HG02571 (cell line): ENCODE measurements at regions not wholly inside any gene's neighbourhood (a gene's known extent, or its start where the extent isn't known, plus 50 kb on each side); places are given as distances from the start of the nearest gene placed in this dataset.

Experiments used
- ATAC-seq: cut with Tn5 transposase; IDR thresholded peaks from one replicate; pipeline ENCODE4 v1.9.1; 2021; ENCODE audit warnings: mild to moderate bottlenecking, moderate library complexity; ENCODE audit not compliant: unreplicated experiment

DNA sequence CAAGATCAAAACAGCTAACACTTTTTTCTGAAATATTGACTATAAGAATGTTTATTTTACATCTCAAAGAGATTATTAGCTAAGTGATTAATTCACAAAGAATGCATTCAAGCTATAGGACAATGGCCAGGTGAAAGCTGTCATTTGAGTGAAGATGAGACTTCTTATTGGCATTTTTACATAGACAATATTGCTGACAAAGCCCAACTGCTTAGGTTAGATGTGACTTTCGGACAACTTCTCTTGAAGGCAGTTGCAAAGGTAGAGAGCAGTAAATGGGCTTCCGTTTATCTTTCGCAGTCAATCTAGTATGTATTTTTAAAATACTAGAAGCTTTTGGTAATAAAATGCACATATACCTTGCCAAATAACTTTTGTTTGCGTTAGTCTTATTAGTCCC lies 1041.3 kb downstream of the AMY1C start:
- no peak for ATAC-seq

DNA sequence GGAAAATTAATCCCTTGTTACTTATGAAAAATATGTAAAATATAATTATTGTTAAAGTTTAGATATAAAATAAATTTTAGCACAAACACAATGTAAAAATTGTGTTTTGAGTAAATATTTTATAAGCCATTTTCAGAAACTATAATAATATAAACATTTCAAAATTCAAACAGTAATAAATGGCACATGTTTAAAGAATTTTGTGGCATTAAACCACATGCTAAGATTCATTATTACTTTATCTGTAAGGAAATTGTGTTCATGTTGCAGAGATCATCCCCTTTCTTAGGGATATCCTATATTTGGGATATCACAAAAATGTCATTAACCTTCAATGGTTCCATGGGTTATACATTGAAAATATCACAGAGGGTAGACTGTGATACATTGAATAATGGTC lies 1044.3 kb downstream of the AMY1C start:
- no peak for ATAC-seq

- ATAC-seq: no peak
Measured at GRCh38 chr1:104795931-104796330, 1046.2 kb downstream of the AMY1C start.

DNA sequence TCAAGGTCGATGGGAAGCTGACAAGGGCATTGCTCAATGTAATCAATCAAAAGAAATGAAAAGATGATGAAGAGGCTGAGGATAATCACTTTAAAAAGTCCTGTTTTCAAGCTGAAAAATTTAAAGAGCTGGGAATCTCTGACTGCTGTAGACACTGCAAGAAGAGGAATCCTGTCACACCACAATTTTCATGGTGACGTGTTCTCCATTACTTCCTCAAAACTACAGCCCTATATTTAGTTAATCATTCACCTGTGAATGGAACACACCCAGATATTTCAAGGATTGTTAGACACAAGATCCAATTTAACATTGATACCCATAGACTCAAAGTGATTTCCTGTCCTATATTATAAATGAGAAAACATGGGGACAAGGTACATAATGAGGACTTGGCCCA lies 1048.3 kb downstream of the AMY1C start:
- ATAC-seq: no peak

- ATAC-seq: no peak
Measured at GRCh38 chr1:104801344-104801743, 1051.6 kb downstream of the AMY1C start.

DNA sequence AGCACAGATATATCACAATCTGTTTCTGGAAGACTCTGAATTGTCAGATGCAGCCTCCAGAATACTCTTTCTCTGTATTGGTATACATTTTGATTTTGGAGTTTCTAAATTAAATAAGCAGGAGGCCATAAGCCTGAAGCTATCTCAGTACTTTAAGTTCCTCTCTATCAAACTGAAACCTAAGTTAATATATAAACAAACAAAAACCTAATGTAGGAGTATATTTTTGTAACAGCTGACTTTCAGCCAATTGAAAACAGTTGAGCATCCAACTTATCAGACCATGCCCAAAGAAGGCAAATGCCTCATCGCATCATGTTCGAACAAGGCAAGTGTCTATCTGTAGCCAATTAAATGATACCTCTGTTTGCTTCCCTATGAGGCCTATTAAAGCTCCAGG lies 1054.4 kb downstream of the AMY1C start:
- ATAC-seq: no peak

DNA sequence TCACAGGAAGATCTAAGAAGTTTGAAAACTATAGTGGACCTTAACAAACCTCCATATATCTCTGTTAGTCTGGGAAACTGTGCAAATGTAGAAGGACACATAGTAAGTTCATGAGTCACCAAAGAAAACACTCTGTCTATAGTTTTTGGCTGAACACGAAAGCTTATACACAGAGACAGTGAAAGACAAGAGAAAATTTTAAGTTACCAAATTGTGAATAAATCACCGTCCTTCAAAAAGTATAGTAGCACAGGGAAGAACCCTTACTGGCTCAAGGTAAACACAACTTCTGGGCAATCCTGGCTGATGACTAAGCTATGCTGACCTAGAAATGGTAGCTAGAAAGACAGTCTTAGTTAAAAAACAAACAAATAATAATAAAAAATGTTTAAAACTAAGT lies 1057.9 kb downstream of the AMY1C start:
- no peak for ATAC-seq

- ATAC-seq: no peak
Measured at GRCh38 chr1:104825401-104825800, 1075.7 kb downstream of the AMY1C start.

DNA sequence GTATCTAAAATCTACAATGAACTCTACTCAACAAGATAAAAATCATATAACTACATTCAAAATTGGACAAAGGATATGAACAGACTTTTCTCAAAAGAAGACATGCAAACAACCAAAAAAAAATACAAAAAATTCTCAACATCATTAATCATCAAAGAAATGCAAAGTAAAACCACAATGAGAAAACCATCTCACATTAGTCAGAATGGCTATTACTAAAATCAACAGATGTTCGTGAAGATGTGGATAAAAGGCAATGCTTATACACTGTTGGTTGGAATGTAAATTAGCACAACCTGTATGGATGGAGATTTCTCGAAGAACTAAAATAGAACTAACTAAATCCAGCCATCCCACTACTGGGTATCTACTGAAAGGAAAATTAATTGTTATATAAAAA lies 1080.8 kb downstream of the AMY1C start:
- no peak for ATAC-seq

- no peak for ATAC-seq
Measured at GRCh38 chr1:104852151-104852550, 1102.5 kb downstream of the AMY1C start.

GRCh38 chr1:104853276-104853675 lies 1103.6 kb downstream of the AMY1C start:
- ATAC-seq: no peak

GRCh38 chr1:104854529-104854928 lies 1104.8 kb downstream of the AMY1C start:
- ATAC-seq: no peak

DNA sequence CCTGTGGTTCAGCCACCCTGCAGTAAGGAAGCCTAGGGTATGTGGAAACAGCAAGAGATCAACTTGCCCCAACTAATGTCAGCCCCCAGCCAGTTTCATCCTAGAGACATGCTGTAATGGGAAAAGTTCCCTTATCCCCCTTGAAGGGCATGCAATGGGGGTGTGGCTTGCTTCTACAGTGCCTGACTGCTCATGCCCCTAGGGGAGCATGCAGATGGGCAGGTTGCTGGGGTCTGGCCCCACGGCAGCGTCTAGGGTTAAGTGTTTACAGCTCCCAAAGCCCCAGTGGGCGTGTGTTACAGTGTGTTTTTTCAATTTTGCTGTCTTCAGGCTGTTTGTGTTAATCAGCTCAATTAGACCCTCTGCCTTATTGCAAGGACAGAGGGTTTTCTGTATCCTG lies 1105.9 kb downstream of the AMY1C start:
- ATAC-seq: no peak

- no peak for ATAC-seq
Measured at GRCh38 chr1:104856091-104856490, 1106.4 kb downstream of the AMY1C start.

- no peak for ATAC-seq
Measured at GRCh38 chr1:104856518-104856917, 1106.8 kb downstream of the AMY1C start.

- no peak for ATAC-seq
Measured at GRCh38 chr1:104868794-104869193, 1119.1 kb downstream of the AMY1C start.

- no peak for ATAC-seq
Measured at GRCh38 chr1:104874044-104874443, 1124.3 kb downstream of the AMY1C start.

GRCh38 chr1:104878203-104878909 lies 1128.7 kb downstream of the AMY1C start:
- no peak for ATAC-seq

DNA sequence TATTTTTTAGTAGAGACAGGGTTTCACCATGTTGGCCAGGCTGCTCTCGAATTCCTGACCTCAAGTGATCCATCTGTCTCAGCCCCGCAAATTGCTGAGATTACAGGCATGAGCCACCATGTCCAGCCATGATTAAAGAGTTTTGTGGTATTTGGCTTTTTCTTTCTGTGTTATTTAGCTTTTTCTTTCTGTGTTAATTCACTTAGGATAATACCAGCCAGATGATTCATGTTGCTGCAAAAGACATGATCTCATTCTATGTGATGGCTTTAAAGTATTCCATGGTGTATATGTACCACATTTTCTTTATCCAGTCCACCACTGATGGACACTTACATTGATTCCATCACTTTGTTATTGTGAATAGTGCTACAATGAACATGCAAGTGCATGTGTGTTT lies 1135.2 kb downstream of the AMY1C start:
- ATAC-seq: no peak

DNA sequence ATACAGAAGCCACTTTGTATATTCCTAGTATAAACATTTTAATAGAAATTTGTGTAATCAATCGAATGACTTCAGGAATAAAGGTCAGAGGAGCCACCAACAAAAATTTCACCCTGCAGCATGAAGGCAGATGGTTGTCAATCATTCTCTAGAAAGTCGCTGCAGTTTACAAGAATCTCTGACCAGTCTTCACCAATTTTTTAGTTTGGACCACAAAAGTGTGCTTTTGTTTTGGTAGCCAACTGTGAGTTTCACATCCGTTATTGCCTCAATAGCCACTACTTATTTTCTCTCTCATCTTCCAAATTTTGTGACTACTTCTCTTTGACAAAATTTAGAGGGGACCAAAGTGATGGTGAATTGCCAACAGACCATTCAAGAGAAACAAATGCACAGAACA lies 1155.6 kb downstream of the AMY1C start:
- ATAC-seq: no peak

- no peak for ATAC-seq
Measured at GRCh38 chr1:104906141-104906540, 1156.4 kb downstream of the AMY1C start.

DNA sequence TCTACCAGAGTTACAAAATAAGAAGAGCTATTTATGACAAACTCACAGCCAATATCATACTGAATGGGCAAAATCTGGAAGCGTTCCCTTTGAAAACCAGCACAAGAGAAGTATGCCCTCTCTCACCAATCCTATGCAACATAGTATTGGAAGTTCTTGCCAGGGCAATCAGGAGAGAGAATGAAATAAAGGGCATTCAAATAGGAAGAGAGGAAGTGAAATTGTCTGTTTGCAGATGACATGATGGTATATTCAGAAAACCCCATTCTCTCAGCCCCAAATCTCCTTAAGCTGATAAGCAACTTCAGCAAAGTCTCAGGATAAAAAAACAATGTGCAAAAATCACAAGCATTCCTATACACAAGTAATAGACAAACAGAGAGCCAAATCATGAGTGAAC lies 1169.5 kb downstream of the AMY1C start:
- no peak for ATAC-seq

DNA sequence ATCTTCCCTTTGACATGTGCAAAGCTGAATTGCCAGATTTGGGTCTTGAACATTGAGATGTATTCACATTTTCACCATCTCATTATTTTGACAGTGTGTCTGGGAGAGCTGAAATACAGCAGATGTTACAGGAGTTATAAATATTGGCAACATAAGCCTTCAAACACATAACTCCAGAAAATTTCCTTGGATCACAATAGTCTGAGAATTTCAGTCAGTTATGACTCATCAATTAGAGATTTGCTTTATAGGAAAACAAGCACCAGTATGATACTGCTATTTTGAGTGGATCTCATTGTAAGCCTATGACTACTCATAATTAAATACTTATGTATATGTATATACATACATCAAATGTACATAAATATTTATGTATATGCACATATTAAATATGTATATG lies 1171.8 kb downstream of the AMY1C start:
- no peak for ATAC-seq
